ENCODE measurements at regions not wholly inside any gene's neighbourhood (a gene's known extent, or its start where the extent isn't known, plus 50 kb on each side); places are given as distances from the start of the nearest gene placed in this dataset.

DNA sequence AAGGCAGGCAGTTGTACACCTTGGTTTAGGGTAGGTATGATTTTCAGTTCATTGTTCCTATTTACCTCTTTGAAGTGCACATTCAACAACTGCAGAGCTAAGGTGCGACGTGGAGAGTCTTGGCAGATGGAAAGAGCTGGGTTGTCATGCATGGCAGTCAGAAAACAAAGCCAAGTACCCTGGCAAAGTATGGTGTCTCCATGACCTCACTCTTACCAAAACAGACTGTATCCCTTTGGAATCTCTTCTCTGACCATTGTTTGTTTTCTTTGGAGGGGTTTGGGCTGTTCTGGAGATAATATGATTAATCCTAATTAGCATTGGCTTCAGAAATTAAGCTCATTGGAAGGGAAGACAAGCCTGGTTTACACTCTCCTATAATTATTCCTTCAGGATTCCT lies 665.7 kb downstream of the DNAH5 start:
- H3K56ac ChIP-seq (replicated peaks; ENCODE audit: insufficient read length, low read depth, low read length): no peak overlapping the region
- no peak overlapping the region for H2AK5ac ChIP-seq (ENCODE audit: low read depth, low read length)
- H3K4me1 ChIP-seq (replicated peaks in 1 of 4; ENCODE audit: control insufficient read depth in 3 of 4, insufficient read depth in 4 of 4, low read length in 3 of 4): no peaks in the 10 kb centered on the region
- no peak overlapping the region for H4K91ac ChIP-seq (replicated peaks; ENCODE audit: insufficient read length, low read length)
- H3K79me1 ChIP-seq (ENCODE audit: low read depth, low read length): no peaks in the 10 kb centered on the region
- CTCF ChIA-PET (ENCODE audit: partially characterized antibody): interaction anchor here (0.6 to 2.9 kb wide), 16 partner anchors 10 to 409 kb away, joined by 3 to 10 read pairs (median 4); no protein-coding TSS in a partner anchor
- H2BK12ac ChIP-seq (ENCODE audit: low read depth, low read length): no peak overlapping the region
- H3K36me3 ChIP-seq (ENCODE audit: control insufficient read depth in 2 of 4, insufficient read depth in 4 of 4, low read length in 3 of 4): no peaks in the 10 kb centered on the region
- 97% methylated on average over 2 of the region's 2 CpGs; no CpG with 5 or more reads in 1 of the 2 experiments for WGBS, 2 experiments (ENCODE audit: extremely low coverage in 1 of 2, insufficient coverage in 1 of 2, insufficient read length in 1 of 2, insufficient replicate concordance in 2 of 2, low coverage in 1 of 2, low lambda C conversion rate in 2 of 2, missing lambda C conversion rate in 1 of 2)
- no peak overlapping the region for H3K4me2 ChIP-seq (ENCODE audit: insufficient read depth in 1 of 2, low read depth in 2 of 2, low read length in 2 of 2)
- no peaks in the 10 kb centered on the region for H4K20me1 ChIP-seq (replicated peaks in 1 of 2; ENCODE audit: control insufficient read depth in 1 of 2, insufficient read depth in 2 of 2, low read length in 2 of 2)
- no peaks in the 10 kb centered on the region for H3K27me3 ChIP-seq (replicated peaks in 1 of 4; ENCODE audit: control insufficient read depth in 3 of 4, extremely low read depth in 1 of 4, insufficient read depth in 3 of 4, low read length in 3 of 4)
- no peaks in the 10 kb centered on the region for H3K23me2 ChIP-seq (ENCODE audit: low read depth, low read length)
- no peak overlapping the region for H3K14ac ChIP-seq (ENCODE audit: insufficient read length)
- no peak overlapping the region for H3K18ac ChIP-seq (ENCODE audit: extremely low read depth, low read length)
- TF ChIP-seq KDM5A (IDR thresholded peaks at IDR 0.05; ENCODE audit: low read length) (no peak), CTBP2 (IDR thresholded peaks at IDR 0.05; ENCODE audit: borderline replicate concordance, insufficient read depth, insufficient read length, low read length) (no peak), CHD2 (IDR thresholded peaks at IDR 0.05; ENCODE audit: low read length) (no peak), SP2 (IDR thresholded peaks at IDR 0.05; ENCODE audit: low read length) (no peak), SP1 (IDR thresholded peaks at IDR 0.05; ENCODE audit: low read depth, low read length) (no peak), TAF7 (optimal IDR thresholded peaks at IDR 0.05; ENCODE audit: borderline replicate concordance, low read depth, low read length) (no peak)
- TF ChIP-seq, protein P1, sequence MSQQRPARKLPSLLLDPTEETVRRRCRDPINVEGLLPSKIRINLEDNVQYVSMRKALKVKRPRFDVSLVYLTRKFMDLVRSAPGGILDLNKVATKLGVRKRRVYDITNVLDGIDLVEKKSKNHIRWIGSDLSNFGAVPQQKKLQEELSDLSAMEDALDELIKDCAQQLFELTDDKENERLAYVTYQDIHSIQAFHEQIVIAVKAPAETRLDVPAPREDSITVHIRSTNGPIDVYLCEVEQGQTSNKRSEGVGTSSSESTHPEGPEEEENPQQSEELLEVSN (IDR thresholded peaks at IDR 0.05): no peak
- no peak overlapping the region for H3K23ac ChIP-seq (ENCODE audit: insufficient read length)
- POLR2A ChIA-PET (ENCODE audit: partially characterized antibody): no interaction called here
- DNase-seq (ENCODE audit: low read depth in 1 of 2, low spot score in 2 of 2) (no peak), FAIRE-seq (no peak)
- H2AFZ ChIP-seq (ENCODE audit: low read length): no peak overlapping the region
- no peak overlapping the region for H2BK120ac ChIP-seq (replicated peaks; ENCODE audit: low read depth, low read length)
- H3K79me2 ChIP-seq (ENCODE audit: control insufficient read depth in 1 of 2, insufficient read depth in 2 of 2, low read length in 2 of 2): no peaks in the 10 kb centered on the region
- no peak overlapping the region for H3K4me3 ChIP-seq (ENCODE audit: extremely low read depth in 1 of 4, insufficient read depth in 2 of 4, low read depth in 3 of 4, low read length in 4 of 4)
- no peaks in the 10 kb centered on the region for H3K9me3 ChIP-seq (ENCODE audit: insufficient read depth in 2 of 2, low read depth in 1 of 2, low read length in 1 of 2)
- no peak overlapping the region for H2BK20ac ChIP-seq (ENCODE audit: low read length)
- no peak overlapping the region for H4K5ac ChIP-seq (ENCODE audit: insufficient read length, low read depth, low read length)
- H3K27ac ChIP-seq (ENCODE audit: low read depth, low read length): no peak overlapping the region
- no peak overlapping the region for H4K8ac ChIP-seq (ENCODE audit: extremely low read depth, insufficient read depth, low read length)
- no peak overlapping the region for H3K9ac ChIP-seq (replicated peaks in 1 of 4; ENCODE audit: extremely low read depth in 1 of 4, low read depth in 3 of 4, low read length in 3 of 4)
- no peak overlapping the region for H2BK15ac ChIP-seq (ENCODE audit: low read length)
- H3K4ac ChIP-seq (replicated peaks; ENCODE audit: insufficient read length, low read depth, low read length): no peak overlapping the region
- no peak overlapping the region for H2BK5ac ChIP-seq (ENCODE audit: low read depth, low read length)

Data from H1 (cell line).